Liver (tissue), 7 donors: ENCODE measurements at regions not wholly inside any gene's neighbourhood (a gene's known extent, or its start where the extent isn't known, plus 50 kb on each side); places are given as distances from the start of the nearest gene placed in this dataset.

Source experiments
- DNase-seq: peaks from one replicate; pipeline ENCODE4 v3.0.0-alpha.2; 2017; ENCODE audit warnings: low spot score
- H3K27ac ChIP-seq, 2 donors: one replicate each; pipeline ENCODE4 v1.7.0; 2013; ENCODE audit warnings: inconsistent platforms in 2 of 2, low read length in 2 of 2, control low read depth in 1 of 2, low read depth in 1 of 2, mild to moderate bottlenecking in 1 of 2
- H3K27me3 ChIP-seq, 4 donors: one replicate each; pipeline versions ENCODE4 v1.6.1 to v1.7.0; 2013; ENCODE audit warnings: low read length in 3 of 4, inconsistent platforms in 1 of 4, mild to moderate bottlenecking in 1 of 4, moderate library complexity in 1 of 4; ENCODE audit not compliant: control insufficient read depth in 4 of 4, insufficient read depth in 4 of 4
- H3K36me3 ChIP-seq, 4 donors: one replicate each; pipeline versions ENCODE4 v1.6.1 to v1.7.0; 2013; ENCODE audit warnings: low read length in 3 of 4, mild to moderate bottlenecking in 3 of 4, low read depth in 1 of 4, moderate library complexity in 1 of 4; ENCODE audit not compliant: control insufficient read depth in 4 of 4, insufficient read depth in 3 of 4
- H3K4me1 ChIP-seq, 4 donors: one replicate each; pipeline versions ENCODE4 v1.6.1 to v1.7.0; 2013; ENCODE audit warnings: low read length in 3 of 4, mild to moderate bottlenecking in 3 of 4, moderate library complexity in 1 of 4; ENCODE audit not compliant: control insufficient read depth in 4 of 4, insufficient read depth in 4 of 4
- H3K4me3 ChIP-seq, 3 donors: one replicate each; pipeline versions ENCODE4 v1.6.1 to v1.7.0; 2013; ENCODE audit warnings: low read length in 3 of 3, control low read depth in 1 of 3, low read depth in 1 of 3, mild to moderate bottlenecking in 1 of 3
- H3K9ac ChIP-seq, 2 donors: one replicate each; pipeline ENCODE4 v1.7.0; 2013; ENCODE audit warnings: low read length in 2 of 2, mild to moderate bottlenecking in 2 of 2, moderate library complexity in 2 of 2, control low read depth in 1 of 2, low read depth in 1 of 2
- H3K9me3 ChIP-seq, 4 donors: one replicate each; pipeline versions ENCODE4 v1.6.1 to v1.7.0; 2013; ENCODE audit warnings: low read length in 3 of 4; ENCODE audit not compliant: control insufficient read depth in 4 of 4
- EGR1 ChIP-seq, 2 donors: IDR thresholded peaks; 2 replicates each; pipeline ENCODE4 v1.6.1; 2016 to 2018; ENCODE audit warnings: antibody characterized with exemption in 2 of 2, low read depth in 2 of 2
- FOXA1 ChIP-seq: IDR thresholded peaks from 2 replicates; pipeline ENCODE4 v1.6.1; 2016; ENCODE audit warnings: antibody characterized with exemption
- FOXA2 ChIP-seq: IDR thresholded peaks from 2 replicates; pipeline ENCODE4 v1.6.1; 2016; ENCODE audit warnings: antibody characterized with exemption
- GABPA ChIP-seq, 2 donors: IDR thresholded peaks in 1 of 2; conservative IDR thresholded peaks in 1 of 2; 2 replicates each; pipeline ENCODE4 v1.6.1; 2016; ENCODE audit warnings: antibody characterized with exemption in 2 of 2, mild to moderate bottlenecking in 1 of 2, moderate library complexity in 1 of 2
- HNF4A ChIP-seq, 2 donors: conservative IDR thresholded peaks; 2 replicates each; pipeline ENCODE4 v1.6.1; 2016; ENCODE audit warnings: antibody characterized with exemption in 2 of 2, mild to moderate bottlenecking in 2 of 2
- JUND ChIP-seq, 2 donors: IDR thresholded peaks; 2 replicates each; pipeline ENCODE4 v1.6.1; 2016; ENCODE audit warnings: antibody characterized with exemption in 2 of 2
- NR2F2 ChIP-seq: IDR thresholded peaks from 2 replicates; pipeline ENCODE4 v1.6.1; 2016; ENCODE audit warnings: antibody characterized with exemption
- RAD21 ChIP-seq, 2 donors: IDR thresholded peaks; 2 replicates each; pipeline ENCODE4 v1.6.1; 2016; ENCODE audit warnings: antibody characterized with exemption in 2 of 2, mild to moderate bottlenecking in 2 of 2
- WGBS: extraction: QIAGEN DNeasy Blood & Tissue Kit; methylation state at CpG from one replicate; pipeline ENCODE4 v1.1.7; 2013; 5-methylcytosine and 5-hydroxymethylcytosine counted together
- TF ChIP-seq, protein P1 (sequence below): IDR thresholded peaks from 2 replicates; pipeline ENCODE4 v1.6.1; 2016; ENCODE audit warnings: antibody characterized with exemption
- TF ChIP-seq, protein P2 (sequence below): IDR thresholded peaks from 2 replicates; pipeline ENCODE4 v1.6.1; 2016; ENCODE audit warnings: antibody characterized with exemption
- TF ChIP-seq, protein P3 (sequence below): IDR thresholded peaks from 2 replicates; pipeline ENCODE4 v1.6.1; 2016; ENCODE audit warnings: antibody characterized with exemption
- donor health status: healthy.
- donor health status: healthy.
- donor health status: healthy.
- donor health status: healthy.

DNA sequence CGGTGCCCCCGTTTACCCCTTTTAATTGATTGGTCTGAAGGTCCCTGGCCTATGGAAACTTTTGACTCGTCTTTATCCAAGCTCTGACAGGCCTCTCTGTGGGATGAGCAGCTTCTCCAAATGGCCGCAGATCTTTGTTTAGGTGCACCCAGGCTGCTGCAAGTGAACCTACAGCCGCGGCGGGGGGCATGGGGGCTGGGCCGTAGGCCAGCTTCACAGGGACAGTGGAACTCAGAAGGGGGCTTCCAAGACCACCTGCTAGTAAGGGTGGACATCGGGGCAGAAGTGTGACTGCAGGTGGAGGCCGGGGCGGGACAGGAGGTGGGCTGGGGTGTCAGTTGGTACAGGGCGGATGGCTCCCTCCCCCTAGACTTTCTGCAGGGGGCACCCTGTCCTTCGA is 257.5 kb downstream of the SIPA1L2 start:
- no peak overlapping the region for H3K9ac ChIP-seq
- no peak for TF ChIP-seq RAD21 (IDR thresholded peaks at IDR 0.05)
- TF ChIP-seq GABPA (IDR thresholded peaks at IDR 0.05 in 1 of 2, conservative IDR thresholded peaks at IDR 0.05 in 1 of 2) = no peak
- TF ChIP-seq, protein P1, sequence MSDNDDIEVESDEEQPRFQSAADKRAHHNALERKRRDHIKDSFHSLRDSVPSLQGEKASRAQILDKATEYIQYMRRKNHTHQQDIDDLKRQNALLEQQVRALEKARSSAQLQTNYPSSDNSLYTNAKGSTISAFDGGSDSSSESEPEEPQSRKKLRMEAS = no peak
- no peak for TF ChIP-seq FOXA1
- TF ChIP-seq, protein P2, sequence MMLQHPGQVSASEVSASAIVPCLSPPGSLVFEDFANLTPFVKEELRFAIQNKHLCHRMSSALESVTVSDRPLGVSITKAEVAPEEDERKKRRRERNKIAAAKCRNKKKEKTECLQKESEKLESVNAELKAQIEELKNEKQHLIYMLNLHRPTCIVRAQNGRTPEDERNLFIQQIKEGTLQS = no peak
- H3K27me3 ChIP-seq = no peaks in the 10 kb centered on the region
- no peak for DNase-seq
- no peak overlapping the region for H3K27ac ChIP-seq
- H3K9me3 ChIP-seq = no peaks in the 10 kb centered on the region
- 83% methylated on average over 13 of the region's 13 CpGs for WGBS
- no peaks in the 10 kb centered on the region for H3K36me3 ChIP-seq
- H3K4me3 ChIP-seq = no peak overlapping the region
- no peaks in the 10 kb centered on the region for H3K4me1 ChIP-seq

DNA sequence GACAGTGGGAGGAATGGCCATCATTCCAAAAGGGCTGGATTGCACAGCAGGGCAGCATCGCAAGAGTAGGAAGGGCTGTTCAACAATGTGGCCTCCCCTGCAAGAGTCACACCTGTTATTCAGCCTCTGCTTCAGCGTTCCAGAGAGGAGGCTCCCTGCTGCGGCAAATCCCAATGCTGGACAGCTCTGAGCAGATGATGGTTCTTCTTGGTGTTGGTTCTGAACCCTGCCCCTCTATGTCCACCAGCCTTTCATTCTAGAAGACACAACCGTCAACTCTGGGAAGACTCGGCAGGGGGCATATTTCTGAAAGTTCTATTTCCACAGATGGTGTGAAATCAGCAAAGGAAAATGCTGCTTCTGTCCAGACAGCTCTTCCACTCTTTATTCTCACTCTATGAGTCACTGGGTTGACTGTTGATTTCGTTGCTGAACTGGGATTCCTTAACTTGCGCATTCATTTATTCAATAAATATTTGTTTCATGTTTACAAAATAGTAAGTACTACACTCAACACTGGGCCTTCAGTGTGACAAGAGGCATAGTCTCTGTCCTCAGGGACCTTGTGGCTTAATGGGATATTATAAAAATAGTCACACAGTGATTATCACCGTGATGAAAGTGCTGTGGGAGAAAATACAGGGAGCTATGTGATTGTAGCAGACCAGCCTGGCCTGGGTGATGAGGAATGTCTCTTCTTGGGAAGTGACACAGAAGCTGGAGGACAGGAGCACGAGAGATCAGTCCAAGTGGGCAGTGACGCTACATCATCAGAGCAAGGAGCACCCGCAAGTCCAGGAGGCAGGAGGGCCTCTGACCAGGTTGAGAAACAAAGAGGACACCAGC is 260.3 kb downstream of the SIPA1L2 start:
- 88% methylated on average over 11 of the region's 11 CpGs for whole genome bisulfite sequencing

DNA sequence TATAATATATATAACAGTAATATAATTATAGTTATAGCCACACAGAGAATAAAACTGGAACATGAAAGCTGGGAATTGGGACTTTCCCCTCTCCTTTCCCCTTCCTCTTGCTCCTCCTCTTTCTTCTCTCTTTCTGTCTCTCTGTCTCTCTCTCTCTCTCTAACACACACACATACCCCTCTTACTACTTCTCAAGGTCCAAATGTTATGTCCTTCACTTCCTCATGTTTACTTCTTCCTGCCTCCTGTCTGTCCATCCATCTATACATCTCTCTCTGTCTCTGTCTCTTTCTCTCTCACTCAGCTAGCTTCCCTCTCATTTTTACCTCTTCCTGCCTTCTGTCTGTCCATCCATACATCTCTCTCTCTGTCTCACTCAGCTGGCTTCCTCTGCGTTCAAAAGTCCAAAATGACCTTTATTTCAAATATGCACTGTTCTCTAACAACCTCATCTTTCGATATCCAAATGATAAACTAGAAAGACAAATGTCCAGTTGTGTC is 261.1 kb downstream of the SIPA1L2 start:
- no peak overlapping the region for H3K4me3 ChIP-seq
- no peaks in the 10 kb centered on the region for H3K27me3 ChIP-seq
- no peak overlapping the region for H3K27ac ChIP-seq
- WGBS = 92% methylated on average over 2 of the region's 2 CpGs
- DNase-seq = no peak
- no peaks in the 10 kb centered on the region for H3K4me1 ChIP-seq
- TF ChIP-seq JUND (IDR thresholded peaks at IDR 0.05) (no peak), HNF4A (conservative IDR thresholded peaks at IDR 0.05) (no peak), EGR1 (IDR thresholded peaks at IDR 0.05; ENCODE audit: low read depth in 2 of 2) (no peak), FOXA2 (no peak), FOXA1 (no peak)
- TF ChIP-seq, protein P2 = no peak
- TF ChIP-seq, protein P1 = no peak
- TF ChIP-seq, protein P3, sequence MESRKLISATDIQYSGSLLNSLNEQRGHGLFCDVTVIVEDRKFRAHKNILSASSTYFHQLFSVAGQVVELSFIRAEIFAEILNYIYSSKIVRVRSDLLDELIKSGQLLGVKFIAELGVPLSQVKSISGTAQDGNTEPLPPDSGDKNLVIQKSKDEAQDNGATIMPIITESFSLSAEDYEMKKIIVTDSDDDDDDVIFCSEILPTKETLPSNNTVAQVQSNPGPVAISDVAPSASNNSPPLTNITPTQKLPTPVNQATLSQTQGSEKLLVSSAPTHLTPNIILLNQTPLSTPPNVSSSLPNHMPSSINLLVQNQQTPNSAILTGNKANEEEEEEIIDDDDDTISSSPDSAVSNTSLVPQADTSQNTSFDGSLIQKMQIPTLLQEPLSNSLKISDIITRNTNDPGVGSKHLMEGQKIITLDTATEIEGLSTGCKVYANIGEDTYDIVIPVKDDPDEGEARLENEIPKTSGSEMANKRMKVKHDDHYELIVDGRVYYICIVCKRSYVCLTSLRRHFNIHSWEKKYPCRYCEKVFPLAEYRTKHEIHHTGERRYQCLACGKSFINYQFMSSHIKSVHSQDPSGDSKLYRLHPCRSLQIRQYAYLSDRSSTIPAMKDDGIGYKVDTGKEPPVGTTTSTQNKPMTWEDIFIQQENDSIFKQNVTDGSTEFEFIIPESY = no peak
- no peak overlapping the region for H3K9ac ChIP-seq
- H3K9me3 ChIP-seq = no peaks in the 10 kb centered on the region
- no peaks in the 10 kb centered on the region for H3K36me3 ChIP-seq

More for the DNA sequence above, 260.3 kb downstream of the SIPA1L2 start:
- no peak overlapping the region for H3K9ac ChIP-seq
- DNase-seq = no peak
- no peak for TF ChIP-seq JUND (IDR thresholded peaks at IDR 0.05)
- TF ChIP-seq NR2F2 = no peak
- no peak for TF ChIP-seq RAD21 (IDR thresholded peaks at IDR 0.05)
- H3K36me3 ChIP-seq = no peaks in the 10 kb centered on the region
- H3K27ac ChIP-seq = no peak overlapping the region
- no peaks in the 10 kb centered on the region for H3K4me1 ChIP-seq
- no peaks in the 10 kb centered on the region for H3K27me3 ChIP-seq
- no peaks in the 10 kb centered on the region for H3K9me3 ChIP-seq
- H3K4me3 ChIP-seq = no peak overlapping the region
